Fibroblast of the aortic adventitia (primary cell): ENCODE measurements at regions not wholly inside any gene's neighbourhood (a gene's known extent, or its start where the extent isn't known, plus 50 kb on each side); places are given as distances from the start of the nearest gene placed in this dataset.

Source experiments
- DNase-seq: peaks from one replicate; pipeline ENCODE4 v3.0.0-alpha.2; 2010; ENCODE audit warnings: low read depth
- H3K4me3 ChIP-seq: 2 replicates; pipeline ENCODE4 v1.5.1; 2011; ENCODE audit warnings: low read depth, mild to moderate bottlenecking, control low read depth, low read length, moderate library complexity
- CTCF ChIP-seq: IDR thresholded peaks from 2 replicates; pipeline ENCODE4 v1.5.1; 2011; ENCODE audit warnings: mild to moderate bottlenecking, low read length, control low read depth, inconsistent platforms; ENCODE audit not compliant: insufficient read depth

- no peak for DNase-seq
- no peak overlapping the region for H3K4me3 ChIP-seq
- no peak for TF ChIP-seq CTCF
Observed at GRCh38 chr18:37913051-37913450, 347.5 kb upstream of the CELF4 start.

- no peak for TF ChIP-seq CTCF
Observed at GRCh38 chr18:37902344-37902743, 336.7 kb upstream of the CELF4 start.

GRCh38 chr18:37900326-37900725 lies 334.7 kb upstream of the CELF4 start:
- no peak overlapping the region for H3K4me3 ChIP-seq
- TF ChIP-seq CTCF = no peak
- DNase-seq = no peak

More at GRCh38 chr18:37902344-37902743, 336.7 kb upstream of the CELF4 start:
- DNase-seq = no peak
- no peak overlapping the region for H3K4me3 ChIP-seq

- no peak for DNase-seq
- no peak for TF ChIP-seq CTCF
- H3K4me3 ChIP-seq = no peak overlapping the region
Observed at GRCh38 chr18:37889963-37890362, 324.4 kb upstream of the CELF4 start.

GRCh38 chr18:37874721-37875120 lies 309.1 kb upstream of the CELF4 start:
- TF ChIP-seq CTCF = no peak
- no peak for DNase-seq
- no peak overlapping the region for H3K4me3 ChIP-seq

GRCh38 chr18:37873416-37873815 lies 307.8 kb upstream of the CELF4 start:
- no peak overlapping the region for H3K4me3 ChIP-seq
- no peak for TF ChIP-seq CTCF
- DNase-seq = no peak

GRCh38 chr18:37872562-37872961 lies 307.0 kb upstream of the CELF4 start:
- DNase-seq = no peak
- TF ChIP-seq CTCF = no peak
- no peak overlapping the region for H3K4me3 ChIP-seq
